ENCODE measurements at regions not wholly inside any gene's neighbourhood (a gene's known extent, or its start where the extent isn't known, plus 50 kb on each side); places are given as distances from the start of the nearest gene placed in this dataset.

DNA sequence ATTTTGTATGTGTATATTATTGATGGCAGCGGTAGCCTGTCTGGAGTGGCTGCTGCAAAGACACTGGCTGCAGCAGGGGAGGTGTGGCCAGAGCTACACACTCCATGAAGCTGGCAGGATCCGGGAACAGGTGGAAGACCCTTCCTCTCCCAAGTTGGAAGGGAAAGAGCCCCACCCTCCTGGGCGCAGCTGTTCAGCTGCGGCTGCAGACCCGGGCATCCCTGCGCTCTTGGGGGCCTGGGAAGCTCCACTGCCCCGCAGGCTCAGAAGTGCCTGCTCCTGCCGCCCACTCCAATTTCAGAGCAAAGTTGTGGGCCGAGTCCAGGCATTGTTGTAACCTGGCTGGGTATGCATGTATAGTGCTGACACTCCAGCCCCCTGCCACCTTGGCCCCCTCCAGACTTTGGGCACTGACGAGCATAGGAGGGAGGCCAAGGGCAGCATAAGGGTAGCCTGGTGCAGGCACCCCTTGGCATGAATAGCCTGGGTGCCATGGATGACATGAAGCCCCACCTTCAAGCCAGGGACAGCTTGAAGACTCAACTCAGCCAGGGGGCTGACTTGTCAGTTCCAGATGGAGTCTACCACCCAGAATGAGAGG is 90.7 kb upstream of the TMEM168 start:
- TF ChIP-seq EP300 (IDR thresholded peaks at IDR 0.05): no peak
- TF ChIP-seq, protein P1, sequence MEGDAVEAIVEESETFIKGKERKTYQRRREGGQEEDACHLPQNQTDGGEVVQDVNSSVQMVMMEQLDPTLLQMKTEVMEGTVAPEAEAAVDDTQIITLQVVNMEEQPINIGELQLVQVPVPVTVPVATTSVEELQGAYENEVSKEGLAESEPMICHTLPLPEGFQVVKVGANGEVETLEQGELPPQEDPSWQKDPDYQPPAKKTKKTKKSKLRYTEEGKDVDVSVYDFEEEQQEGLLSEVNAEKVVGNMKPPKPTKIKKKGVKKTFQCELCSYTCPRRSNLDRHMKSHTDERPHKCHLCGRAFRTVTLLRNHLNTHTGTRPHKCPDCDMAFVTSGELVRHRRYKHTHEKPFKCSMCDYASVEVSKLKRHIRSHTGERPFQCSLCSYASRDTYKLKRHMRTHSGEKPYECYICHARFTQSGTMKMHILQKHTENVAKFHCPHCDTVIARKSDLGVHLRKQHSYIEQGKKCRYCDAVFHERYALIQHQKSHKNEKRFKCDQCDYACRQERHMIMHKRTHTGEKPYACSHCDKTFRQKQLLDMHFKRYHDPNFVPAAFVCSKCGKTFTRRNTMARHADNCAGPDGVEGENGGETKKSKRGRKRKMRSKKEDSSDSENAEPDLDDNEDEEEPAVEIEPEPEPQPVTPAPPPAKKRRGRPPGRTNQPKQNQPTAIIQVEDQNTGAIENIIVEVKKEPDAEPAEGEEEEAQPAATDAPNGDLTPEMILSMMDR (IDR thresholded peaks at IDR 0.05): no peak
- TF ChIP-seq POLR2A (IDR thresholded peaks at IDR 0.05): no peak
